GM21526 (cell line): ENCODE measurements at regions not wholly inside any gene's neighbourhood (a gene's known extent, or its start where the extent isn't known, plus 50 kb on each side); places are given as distances from the start of the nearest gene placed in this dataset.
"Not testable (repeated sequence)": the region's sequence is repeated elsewhere in the genome, so short reads cannot be mapped to it uniquely, and the experiment has no call there.

Experiments used
- ATAC-seq: cut with Tn5 transposase; IDR thresholded peaks from one replicate; pipeline ENCODE4 v1.9.1; 2021; ENCODE audit warnings: moderate library complexity; ENCODE audit not compliant: unreplicated experiment, low FRiP score

DNA sequence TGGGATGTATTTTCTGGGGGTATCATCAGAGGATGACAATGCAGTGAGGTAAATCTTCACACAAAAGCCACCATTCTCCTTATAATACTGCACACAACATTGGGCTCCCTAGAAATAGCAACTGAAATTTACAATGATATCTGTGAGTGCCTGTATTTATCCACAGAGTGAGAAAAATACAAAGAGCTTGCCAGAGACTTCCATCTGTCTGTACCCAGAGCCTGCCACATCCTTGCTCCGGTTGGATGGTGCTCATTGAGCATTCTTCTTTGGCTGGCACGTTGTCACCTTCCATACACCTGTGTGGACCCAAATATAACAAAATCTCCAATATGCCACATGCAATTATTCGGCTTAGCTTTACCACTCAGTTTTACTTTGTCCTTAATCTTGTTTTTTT, 189.5 kb upstream of the UFM1 start:
- ATAC-seq, result no peak

DNA sequence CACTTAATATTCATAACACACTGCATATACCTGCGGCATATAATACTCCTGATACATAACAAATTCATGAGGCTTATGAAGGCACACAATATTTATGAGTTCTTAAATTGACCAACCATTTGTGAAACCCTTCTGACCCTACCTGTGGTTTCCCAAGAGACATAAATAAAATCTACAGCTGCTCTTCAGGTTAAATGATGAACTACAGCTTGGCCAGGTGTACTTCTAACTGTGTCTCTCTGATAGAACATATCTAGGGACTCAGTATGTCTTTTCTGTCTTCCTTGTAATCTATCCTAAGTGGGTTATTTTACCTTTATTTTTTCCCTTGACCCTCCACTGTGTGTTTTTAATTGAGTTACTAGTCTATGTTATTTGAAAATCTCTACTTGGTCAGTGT, 189.9 kb upstream of the UFM1 start:
- ATAC-seq, result no peak

DNA sequence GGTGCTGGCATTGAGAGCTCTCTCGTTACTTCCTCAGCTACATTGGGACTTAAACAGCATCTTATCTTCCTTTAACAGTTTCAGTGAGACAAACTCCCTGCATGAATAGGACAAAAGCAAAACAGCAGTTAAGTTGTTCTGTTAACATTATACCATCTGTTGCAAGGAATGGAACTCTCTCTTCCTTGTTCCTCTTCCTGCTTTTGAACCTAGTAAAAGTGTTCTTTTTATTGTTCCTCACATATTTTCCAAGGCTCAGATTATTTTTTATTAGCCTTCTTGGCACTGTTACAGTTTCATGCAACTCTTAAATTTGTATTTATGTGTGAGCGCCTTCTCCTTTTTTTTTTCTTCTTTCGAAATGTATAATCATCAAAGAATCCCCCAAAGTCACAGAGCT, 202.6 kb upstream of the UFM1 start:
- no peak for ATAC-seq

DNA sequence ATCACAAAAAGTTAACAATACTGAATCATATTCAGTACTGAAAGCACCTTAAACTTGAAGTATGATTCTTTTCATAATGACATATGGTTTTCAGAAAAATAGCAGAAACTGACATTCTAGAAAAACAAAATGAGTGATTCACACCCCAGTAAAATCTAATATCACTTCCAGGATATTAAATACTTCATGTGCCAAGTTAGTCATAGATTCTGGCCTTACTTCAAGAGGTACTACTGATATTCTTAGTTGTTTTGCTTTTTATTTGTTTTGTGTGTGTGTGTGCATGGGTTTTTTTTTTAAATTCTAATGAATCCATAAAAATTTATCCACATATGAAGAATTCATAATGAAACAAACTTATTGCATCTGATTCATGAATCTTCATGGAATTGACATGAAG, 207.9 kb upstream of the UFM1 start:
- no peak for ATAC-seq

DNA sequence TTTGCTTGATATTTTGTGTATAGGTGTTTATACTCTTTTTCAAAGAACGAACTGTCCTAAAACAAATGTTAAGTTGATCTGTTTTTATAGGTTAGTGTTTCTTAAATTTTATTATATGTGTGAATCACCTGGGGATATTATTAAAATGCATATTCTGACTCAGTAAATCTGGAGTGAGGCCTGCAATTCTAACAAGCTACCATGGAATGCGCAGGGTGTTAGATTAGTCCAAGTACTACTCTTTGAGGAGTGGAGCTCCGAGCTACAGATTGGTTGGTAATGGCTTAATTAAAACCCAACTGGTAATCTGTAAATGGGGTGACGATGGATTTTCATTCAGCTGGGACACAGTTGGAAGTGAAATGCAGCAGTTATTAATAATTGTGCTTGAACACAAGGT, 214.1 kb upstream of the UFM1 start:
- ATAC-seq, result no peak

DNA sequence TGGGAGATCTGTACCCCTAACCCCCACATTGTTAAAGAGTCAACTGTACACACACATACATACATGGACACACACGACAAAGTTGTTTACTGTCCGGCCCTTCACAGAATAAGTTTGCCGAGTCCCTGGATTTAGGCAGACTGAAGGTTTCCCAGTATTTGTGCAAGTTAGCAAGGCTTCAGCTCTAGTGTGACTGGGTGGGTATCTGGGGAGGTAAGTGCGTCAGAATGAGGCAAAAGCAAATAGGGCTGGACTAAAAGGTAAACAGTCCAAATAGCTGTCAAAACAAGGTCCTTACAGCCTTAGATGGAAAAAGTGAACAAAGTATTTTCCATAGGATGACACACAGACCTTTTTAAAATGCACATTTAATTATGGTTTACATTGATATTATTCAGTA, 228.4 kb upstream of the UFM1 start:
- ATAC-seq, result no peak

DNA sequence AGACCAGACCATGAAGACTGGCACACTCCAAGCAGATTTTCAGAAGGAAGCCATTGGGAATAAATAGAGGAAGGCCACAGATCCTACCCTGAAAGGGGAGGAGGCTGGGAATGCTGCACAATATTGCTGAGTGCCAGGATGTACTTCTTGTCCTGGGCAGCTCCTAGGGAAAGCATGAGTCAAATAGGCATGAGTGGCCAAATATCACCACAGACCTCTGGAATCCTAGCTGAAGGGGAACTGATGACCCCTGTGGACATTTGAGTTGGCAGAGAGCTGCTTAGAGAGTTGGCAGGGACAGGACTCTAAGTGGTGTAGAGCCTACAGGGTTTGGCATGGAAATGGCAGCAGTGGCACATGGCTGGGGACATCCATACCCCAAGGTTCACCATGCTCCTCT, 234.3 kb upstream of the TRPC4 start:
- no peak for ATAC-seq

GRCh38 chr13:38099751-38100150, 230.2 kb upstream of the TRPC4 start:
- no peak for ATAC-seq

GRCh38 chr13:38093425-38093824, 223.9 kb upstream of the TRPC4 start:
- no peak for ATAC-seq

DNA sequence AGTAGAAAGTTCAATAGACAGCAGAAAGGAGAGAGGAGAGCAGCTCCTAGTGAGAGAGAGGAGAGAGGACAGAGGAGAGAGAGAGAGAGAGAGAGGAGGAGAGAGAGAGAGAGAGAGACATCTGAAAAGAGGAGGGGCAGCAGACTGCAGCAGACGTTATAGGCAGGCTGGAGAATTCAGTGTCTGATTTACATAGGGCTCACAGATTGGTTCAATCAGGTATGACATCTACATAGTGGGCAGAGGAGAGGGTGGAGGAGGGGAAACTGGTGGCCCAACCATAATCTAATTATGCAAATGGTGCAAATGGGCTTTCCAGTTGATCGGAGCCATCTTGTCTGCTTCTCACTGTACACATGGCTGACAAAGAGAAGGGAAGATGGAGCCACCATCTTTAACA, 221.3 kb upstream of the TRPC4 start:
- ATAC-seq, result no peak

DNA sequence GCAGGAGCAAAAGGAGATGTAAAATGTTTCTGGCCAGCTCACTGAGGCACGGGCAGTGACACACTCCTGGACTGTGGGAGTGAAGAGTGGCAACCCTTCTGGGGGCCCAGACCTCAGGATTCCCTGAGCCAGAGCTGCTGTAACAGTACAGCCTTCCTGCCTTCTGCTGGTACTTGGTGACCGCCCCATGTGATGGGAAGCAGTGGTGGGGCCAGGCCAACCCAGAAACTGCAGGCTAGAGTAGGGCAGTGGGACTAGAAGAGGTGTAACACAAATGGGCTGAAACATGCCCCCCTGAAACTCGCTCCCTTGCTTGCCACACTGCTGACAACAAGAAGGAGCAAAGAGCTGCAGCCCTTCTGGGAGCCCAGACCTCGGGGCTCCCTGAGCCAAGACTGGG, 217.1 kb upstream of the TRPC4 start:
- ATAC-seq, result no peak

DNA sequence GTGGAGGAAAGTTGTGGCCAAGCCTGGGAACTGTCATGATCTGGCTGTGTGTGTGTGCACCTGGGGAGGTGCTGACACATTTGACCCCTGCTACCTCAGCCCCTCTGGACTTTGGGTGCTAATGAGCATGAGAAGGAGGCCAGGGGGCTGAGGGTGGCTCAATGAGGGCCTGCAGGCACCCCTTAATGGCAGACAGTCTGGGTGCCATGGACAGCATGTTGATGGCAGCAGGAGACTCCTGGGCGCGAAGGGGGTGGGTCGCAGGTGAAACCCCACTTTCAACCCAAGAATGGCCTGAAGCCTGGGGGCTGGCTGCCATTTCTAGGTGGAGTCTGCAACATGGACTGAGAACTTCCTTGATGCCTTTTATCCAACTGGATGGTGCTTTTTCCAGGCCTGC, 216.4 kb upstream of the TRPC4 start:
- no peak for ATAC-seq

- no peak for ATAC-seq
These were observed 204.4 kb upstream of the TRPC4 start for GRCh38 chr13:38073931-38074330.

DNA sequence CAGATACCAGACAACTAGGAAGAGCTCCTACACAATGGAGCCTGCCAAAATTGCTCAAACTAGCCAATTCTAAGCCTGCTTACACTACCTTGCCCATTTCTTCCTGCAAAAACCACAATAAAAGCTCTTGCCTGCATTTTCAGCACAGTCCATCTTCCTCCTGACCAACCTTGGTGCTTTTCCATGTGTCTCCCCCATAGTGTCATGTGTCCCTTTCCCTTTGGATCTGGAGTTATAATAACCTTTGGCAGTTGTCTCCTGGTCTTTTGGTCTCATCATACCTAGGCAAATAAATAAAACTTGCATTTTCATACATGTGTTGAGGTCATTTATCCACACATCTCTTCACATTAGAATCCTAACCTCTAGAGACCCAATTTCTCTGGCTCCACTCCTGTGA, 203.1 kb upstream of the TRPC4 start:
- no peak for ATAC-seq

GRCh38 chr13:38071340-38071739, 201.8 kb upstream of the TRPC4 start:
- not testable (repeated sequence) for ATAC-seq

GRCh38 chr13:38053896-38054295, 184.3 kb upstream of the TRPC4 start:
- ATAC-seq, result no peak

DNA sequence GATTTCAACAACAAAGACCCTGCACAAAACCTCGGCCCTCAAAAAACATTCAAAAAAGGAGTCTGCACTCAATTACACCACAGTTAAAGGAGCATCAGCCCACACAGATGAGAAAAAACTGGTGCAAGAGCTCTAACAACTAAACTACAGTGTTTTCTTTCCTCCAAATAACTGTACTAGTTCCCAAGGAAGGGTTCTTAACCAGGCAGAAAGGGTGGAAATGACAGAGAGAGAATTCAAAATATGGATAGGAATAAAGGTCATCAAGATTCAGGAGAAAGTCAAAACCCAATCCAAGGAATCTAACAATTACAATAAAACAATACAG, 176.4 kb upstream of the TRPC4 start:
- ATAC-seq, result no peak

- ATAC-seq, result peak; percentile 88
These were observed 175.9 kb upstream of the TRPC4 start for GRCh38 chr13:38045278-38046048.

- ATAC-seq, result no peak
These were observed 174.5 kb upstream of the TRPC4 start for GRCh38 chr13:38044067-38044466.

DNA sequence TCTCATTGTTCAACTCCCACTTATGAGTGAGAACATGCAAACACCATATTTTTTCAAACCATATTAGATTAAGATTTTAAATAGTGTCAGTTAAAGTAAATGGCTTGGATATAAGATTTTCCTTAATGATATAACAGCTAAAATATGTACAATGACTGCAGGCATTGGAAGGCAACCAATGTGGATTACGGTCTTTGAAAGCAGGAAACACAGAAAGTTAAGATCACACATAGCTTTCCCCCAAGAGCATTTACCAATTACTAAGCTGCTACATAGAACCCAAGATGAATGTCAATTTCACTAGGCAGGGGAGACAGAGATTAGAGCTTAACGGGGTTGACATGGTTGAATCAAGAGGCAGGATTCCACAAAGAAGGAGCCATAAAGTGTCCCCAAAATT, 173.2 kb upstream of the TRPC4 start:
- ATAC-seq, result no peak

DNA sequence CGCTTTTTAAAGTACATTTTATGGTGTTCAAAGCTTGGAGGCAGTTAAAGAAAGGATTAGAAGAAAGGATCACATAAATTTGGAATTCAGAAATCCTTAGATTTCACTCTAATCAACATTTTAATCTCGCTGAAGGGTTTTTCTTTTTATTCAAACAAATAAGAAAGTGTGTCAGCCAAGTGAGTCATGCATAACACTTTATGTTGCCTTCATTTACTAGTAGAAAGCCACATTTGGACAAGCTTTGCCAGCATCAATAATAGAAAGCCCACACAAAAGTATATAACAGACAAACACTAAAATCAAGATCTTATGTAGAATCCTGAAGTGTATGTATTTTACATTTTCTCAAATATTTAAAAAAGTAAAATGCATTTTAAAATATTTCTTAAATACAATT, 154.9 kb upstream of the TRPC4 start:
- ATAC-seq, result no peak

DNA sequence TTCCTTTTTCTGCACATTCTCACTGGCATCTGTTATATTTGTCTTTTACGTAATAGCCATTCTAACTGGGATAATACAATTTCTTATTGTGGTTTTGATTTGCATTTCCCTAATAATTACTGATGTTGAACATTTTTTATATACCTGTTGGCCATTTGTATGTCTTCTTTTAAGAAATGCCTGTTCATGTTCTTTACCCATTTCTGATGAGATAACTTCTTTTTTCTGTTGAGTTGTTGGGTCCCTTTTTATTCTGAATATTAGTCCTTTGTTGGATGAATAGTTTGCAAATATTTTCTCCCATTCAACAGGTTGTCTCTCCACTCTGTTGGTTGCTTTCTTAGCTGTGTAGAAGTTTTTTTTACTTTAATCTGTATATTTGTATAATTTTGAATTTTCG, 147.7 kb upstream of the TRPC4 start:
- no peak for ATAC-seq

DNA sequence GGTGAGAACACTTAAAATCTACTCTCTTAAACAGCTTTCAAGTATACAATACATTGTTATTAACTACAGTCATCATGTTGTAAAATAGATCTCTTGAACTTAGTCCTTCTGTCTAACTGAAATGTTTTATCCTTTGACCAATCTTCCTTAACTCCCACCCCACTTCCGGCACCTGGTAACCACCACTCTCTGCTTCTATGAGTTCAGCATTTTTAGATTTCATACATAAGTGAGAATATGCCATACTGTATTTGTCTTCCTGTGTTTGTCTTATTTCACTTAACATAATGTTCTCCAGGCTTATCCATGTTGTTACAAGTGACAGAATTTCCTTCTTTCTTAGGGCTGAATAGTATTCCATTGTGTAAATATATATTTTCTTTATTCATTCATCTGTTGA, 144.1 kb upstream of the TRPC4 start:
- ATAC-seq, result no peak
